ENCODE measurements at regions not wholly inside any gene's neighbourhood (a gene's known extent, or its start where the extent isn't known, plus 50 kb on each side); places are given as distances from the start of the nearest gene placed in this dataset.

DNA sequence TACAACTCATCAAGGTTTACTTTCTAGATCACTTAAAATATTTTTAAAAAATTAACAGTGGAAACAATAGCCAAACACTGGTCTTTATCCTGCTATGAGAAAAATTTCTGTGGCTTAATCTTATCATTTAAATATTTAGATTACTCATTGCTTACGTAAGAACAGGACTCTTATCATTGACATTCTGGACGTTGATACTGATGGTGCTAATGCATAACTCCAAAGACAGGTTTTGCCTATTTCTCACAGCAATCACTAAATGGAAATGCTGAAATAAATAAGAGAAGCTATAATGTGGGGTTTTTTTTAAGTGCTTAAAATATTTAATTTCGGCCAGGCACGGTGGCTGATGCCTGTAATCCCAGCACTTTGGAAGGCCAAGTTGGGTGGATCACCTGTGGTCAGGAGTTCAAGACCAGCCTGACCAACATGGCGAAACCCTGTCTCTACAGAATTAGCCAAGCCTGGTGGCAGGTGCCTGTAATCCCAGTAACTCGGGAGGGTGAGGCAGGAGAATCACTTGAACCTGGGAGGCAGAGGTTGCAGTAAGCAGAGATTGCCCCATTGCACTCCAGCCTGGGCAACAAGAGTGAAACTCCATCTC lies 195.0 kb downstream of the HGF start:
- TF ChIP-seq TAF1 (IDR thresholded peaks at IDR 0.05; ENCODE audit: low read depth, low read length), result no peak
- no peak for TF ChIP-seq POU2F2 (IDR thresholded peaks at IDR 0.05; ENCODE audit: low read depth, low read length)
- TF ChIP-seq POLR2A (IDR thresholded peaks at IDR 0.05; ENCODE audit: low read depth, low read length), result no peak
- TF ChIP-seq PAX5 (IDR thresholded peaks at IDR 0.05; ENCODE audit: insufficient read depth, low read length, severe bottlenecking), result no peak
- TF ChIP-seq POLR2AphosphoS5 (IDR thresholded peaks at IDR 0.05; ENCODE audit: low read depth, low read length), result no peak
- TF ChIP-seq SPI1 (IDR thresholded peaks at IDR 0.05; ENCODE audit: low read depth, low read length), result no peak
